HG02852 (cell line): ENCODE measurements at regions not wholly inside any gene's neighbourhood (a gene's known extent, or its start where the extent isn't known, plus 50 kb on each side); places are given as distances from the start of the nearest gene placed in this dataset.

Experiments
- ATAC-seq: cut with Tn5 transposase; IDR thresholded peaks from one replicate; pipeline ENCODE4 v1.9.1; 2021; ENCODE audit warnings: mild to moderate bottlenecking, moderate library complexity; ENCODE audit not compliant: unreplicated experiment

GRCh38 chr12:75583355-75583754 lies 71.9 kb upstream of the KRR1 start:
- no peak for ATAC-seq

GRCh38 chr12:75581515-75581914 lies 70.1 kb upstream of the KRR1 start:
- no peak for ATAC-seq

- ATAC-seq, result no peak
These were observed 68.1 kb upstream of the KRR1 start for GRCh38 chr12:75579552-75579951.

- no peak for ATAC-seq
These were observed 67.1 kb upstream of the KRR1 start for GRCh38 chr12:75578546-75578945.

- ATAC-seq, result no peak
These were observed 66.4 kb upstream of the KRR1 start for GRCh38 chr12:75577812-75578211.

GRCh38 chr12:75571656-75572205 lies 60.3 kb upstream of the KRR1 start:
- ATAC-seq, result no peak

GRCh38 chr12:75571204-75571603 lies 59.8 kb upstream of the KRR1 start:
- ATAC-seq, result no peak

- no peak for ATAC-seq
These were observed 57.4 kb upstream of the KRR1 start for GRCh38 chr12:75568801-75569200.

GRCh38 chr12:75568393-75568792 lies 57.0 kb upstream of the KRR1 start:
- no peak for ATAC-seq

GRCh38 chr12:75565795-75566194 lies 54.4 kb upstream of the KRR1 start:
- no peak for ATAC-seq

- no peak for ATAC-seq
These were observed 53.4 kb upstream of the KRR1 start for GRCh38 chr12:75564852-75565251.

- ATAC-seq, result no peak
These were observed 53.0 kb upstream of the KRR1 start for GRCh38 chr12:75564398-75564797.

GRCh38 chr12:75563351-75563750 lies 51.9 kb upstream of the KRR1 start:
- ATAC-seq, result no peak

GRCh38 chr12:75561921-75562320 lies 50.5 kb upstream of the KRR1 start:
- no peak for ATAC-seq
